Epidermal melanocyte (primary cell): ENCODE measurements at regions not wholly inside any gene's neighbourhood (a gene's known extent, or its start where the extent isn't known, plus 50 kb on each side); places are given as distances from the start of the nearest gene placed in this dataset.
"Not testable (repeated sequence)": the region's sequence is repeated elsewhere in the genome, so short reads cannot be mapped to it uniquely, and the experiment has no call there.

ENCODE experiments used
- DNase-seq: peaks from one replicate; pipeline ENCODE4 v3.0.0; 2011; ENCODE audit warnings: low spot score; ENCODE audit not compliant: insufficient read length

GRCh38 chr2:225779829-225780228, 380.3 kb downstream of the NYAP2 start:
- DNase-seq = no peak

DNA sequence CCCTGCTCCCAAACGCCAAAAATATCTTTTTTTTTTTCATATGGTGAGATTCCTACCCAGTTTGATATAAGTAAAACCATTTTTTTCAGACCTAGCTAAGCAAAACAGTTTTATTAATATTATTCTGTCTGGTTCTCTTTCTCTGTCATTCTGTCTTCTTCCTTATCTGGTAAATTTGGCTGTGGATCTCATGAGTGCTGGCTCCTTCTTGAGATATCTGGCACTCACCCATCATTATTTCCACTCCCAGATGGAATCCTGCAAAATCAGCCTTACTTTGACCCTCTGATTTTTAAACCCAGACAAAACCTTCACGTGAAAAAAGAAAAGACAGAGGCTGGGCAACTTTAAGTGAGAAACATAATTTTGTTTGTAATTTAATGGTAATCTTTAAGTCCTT, 373.6 kb downstream of the NYAP2 start:
- DNase-seq = no peak

DNA sequence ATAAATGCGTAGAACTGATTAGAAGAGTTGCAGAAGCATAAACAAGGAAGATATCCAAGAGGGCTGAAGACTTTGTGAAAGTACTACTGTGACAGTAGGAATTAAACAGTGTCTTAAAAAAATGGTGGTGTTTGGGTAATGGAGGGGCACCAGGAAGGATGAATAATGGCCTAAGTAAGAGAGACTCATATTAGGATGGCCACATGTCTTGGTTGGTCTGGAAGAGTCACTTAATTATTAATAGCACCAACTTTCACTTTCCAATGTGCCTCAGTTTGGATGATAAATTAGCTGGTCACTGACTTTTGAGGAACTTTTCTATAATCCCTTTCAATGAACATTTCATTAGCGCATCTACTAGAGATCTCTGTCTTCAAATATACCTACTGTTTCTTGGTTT, 372.2 kb downstream of the NYAP2 start:
- DNase-seq = no peak

GRCh38 chr2:225768741-225769140, 369.2 kb downstream of the NYAP2 start:
- DNase-seq = no peak

DNA sequence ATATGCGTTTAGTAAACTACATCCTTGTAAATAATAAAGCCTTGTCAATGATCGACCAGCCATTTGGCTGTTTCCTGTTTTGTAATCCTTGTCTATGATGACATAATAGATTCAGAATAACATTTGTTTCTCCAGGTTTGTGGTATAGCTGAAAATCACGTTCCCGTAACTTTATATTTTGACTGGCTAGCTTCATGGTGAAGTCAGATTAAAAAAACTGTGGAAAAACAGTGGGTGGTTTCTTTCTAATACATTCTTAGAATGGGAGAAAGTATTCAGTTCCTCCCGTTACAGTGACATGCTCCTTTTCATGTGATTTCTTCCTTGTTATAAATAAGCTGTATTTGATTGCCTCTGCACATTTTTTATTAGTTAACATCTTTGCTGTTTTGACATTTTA, 366.9 kb downstream of the NYAP2 start:
- DNase-seq = no peak

DNA sequence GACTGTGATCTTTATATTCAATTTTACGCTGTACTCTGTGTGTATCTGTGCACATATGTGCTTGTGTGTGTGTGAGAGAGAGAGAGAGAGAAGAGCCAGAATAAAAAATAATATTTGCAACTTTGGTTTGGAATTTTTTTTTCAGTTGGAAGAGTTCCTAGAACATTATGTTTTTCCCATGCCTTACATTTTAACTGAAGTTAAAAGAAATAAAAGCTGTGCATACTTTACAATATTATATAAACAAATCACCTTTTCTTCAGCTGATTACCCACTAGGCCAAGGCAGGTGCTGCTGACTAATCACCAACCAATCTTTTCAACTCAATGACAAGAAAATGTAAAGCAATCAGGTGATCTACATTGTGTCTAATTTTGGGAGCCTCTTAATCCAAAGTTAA, 366.3 kb downstream of the NYAP2 start:
- no peak for DNase-seq

DNA sequence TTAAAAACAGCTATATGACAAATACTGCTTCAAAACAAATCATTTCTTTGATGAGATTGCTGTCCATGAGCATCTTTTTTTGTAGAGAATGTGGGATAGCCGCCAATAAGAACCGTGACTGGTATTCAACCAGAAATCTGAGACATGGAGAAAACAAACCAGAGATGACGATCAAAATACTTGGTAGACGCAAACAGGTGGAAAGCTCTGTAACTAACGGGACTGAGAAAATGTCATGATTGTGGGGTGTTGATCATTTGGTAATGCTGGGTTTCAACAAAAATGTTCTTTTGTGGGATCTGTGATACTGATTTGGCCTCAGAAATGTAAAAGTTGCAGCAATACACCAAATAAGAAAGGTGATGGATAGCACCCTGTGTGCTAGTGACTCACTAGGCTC, 364.8 kb downstream of the NYAP2 start:
- DNase-seq = no peak

GRCh38 chr2:225763711-225764110, 364.2 kb downstream of the NYAP2 start:
- no peak for DNase-seq

GRCh38 chr2:225761396-225761795, 361.9 kb downstream of the NYAP2 start:
- DNase-seq = no peak

DNA sequence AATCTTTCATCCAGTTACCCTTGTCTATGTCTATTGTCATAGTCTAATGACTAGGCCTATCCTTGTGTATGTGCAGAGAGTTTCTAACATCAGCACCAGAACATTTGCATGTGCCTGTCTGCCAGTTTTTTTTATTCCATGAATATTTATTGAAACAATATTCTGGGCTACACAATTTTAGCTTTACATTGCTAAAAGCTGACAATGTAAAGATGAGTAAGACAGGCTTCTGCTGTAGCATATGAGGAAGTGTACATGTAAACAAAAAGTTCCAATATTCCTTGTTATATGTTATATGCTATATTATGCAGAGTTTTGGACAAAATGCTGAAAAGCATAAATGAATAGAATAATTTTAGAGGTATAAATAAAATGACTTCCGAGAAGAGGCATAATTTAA, 357.7 kb downstream of the NYAP2 start:
- no peak for DNase-seq

DNA sequence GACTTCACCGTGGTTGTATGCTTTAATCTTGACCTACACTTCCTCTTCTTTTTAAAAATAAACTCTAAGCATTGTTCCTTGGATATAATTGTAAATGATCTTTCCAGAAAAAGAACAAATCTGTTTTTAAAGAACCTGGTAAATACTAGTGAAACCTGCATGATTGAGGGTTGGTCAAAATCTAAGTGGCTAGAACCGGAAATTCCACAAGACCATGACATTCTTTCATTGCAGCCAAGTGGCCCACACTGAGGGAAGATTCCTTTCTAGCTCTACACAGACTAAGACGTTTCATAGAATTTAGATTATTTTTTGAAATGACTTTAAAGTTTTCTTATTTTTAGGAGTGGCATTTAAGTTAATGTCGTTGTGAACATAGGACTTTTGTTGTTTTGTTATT, 356.7 kb downstream of the NYAP2 start:
- no peak for DNase-seq

- DNase-seq = no peak
These were observed 349.1 kb downstream of the NYAP2 start for GRCh38 chr2:225748609-225749008.

DNA sequence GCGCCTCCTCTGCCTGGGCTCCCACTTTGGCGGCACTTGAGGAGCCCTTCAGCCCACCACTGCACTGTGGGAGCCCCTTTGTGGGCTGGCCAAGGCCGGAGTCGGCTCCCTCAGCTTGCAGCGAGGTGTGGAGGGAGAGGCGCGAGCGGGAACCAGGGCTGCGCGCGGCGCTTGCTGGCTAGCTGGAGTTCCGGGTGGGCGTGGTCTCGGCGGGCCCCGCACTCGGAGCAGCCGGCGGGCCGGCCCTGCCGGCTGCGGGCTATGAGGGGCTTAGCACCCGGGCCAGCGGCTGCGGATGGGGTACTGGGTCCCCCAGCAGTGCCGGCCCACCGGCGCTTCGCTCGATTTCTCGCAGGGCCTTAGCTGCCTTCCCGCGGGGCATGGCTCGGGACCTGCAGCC, 344.5 kb downstream of the NYAP2 start:
- not testable (repeated sequence) for DNase-seq

DNA sequence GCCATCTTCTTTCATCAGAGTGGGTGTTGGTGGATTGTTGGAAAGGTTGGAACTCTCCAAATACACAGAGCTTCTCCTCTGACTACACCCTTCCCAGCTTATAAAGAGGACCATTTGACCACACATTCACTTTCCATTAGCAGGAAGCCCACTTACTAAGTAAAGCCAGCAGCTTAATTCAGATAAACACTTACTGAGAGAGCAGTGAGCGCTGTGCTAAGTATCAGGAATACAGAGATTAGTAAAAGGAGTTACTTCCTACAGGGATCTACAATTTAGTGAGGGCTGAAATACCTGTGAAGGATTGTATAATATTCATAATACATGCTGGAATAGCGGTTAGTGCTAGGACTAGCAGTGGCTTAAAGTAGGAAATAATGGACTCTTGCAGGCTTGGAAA, 343.0 kb downstream of the NYAP2 start:
- no peak for DNase-seq

DNA sequence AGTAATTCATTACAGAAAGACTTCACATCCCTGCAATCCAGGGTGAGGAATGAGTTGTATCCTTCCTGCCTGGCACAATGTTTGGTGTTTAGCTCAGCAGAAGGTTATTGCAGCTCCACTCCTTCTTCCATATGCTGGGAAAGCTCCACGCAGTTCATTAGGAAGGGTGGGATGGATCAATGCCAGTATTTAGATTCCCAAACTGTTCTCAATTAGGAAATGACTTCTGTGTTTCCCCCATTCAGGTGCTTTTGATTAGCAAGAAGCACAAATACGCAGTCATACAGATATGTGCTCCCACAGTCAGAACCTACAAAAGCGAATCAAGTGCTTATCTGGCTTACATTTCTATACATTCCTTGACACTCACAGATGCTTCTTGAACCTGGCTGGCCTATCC, 340.6 kb downstream of the NYAP2 start:
- no peak for DNase-seq

- DNase-seq = no peak
These were observed 339.8 kb downstream of the NYAP2 start for GRCh38 chr2:225739328-225739727.

DNA sequence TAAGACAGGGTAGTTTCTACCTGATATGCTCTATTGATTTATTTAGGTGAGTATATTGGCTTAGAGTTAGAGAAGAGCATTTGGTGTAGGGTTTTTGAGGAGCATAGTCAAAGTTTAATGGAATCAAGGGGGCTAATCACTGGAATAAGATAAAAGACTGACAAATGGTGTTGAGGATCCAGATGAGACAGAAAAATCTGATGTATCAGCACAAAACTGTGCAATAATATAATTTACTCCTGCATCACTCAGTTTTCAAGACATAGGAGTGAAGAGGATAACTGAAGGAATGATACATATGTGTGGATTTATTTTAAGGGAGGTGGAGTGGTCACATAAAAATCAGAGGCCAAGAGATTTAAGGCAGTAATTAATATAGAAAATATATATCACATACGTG, 339.2 kb downstream of the NYAP2 start:
- no peak for DNase-seq

DNA sequence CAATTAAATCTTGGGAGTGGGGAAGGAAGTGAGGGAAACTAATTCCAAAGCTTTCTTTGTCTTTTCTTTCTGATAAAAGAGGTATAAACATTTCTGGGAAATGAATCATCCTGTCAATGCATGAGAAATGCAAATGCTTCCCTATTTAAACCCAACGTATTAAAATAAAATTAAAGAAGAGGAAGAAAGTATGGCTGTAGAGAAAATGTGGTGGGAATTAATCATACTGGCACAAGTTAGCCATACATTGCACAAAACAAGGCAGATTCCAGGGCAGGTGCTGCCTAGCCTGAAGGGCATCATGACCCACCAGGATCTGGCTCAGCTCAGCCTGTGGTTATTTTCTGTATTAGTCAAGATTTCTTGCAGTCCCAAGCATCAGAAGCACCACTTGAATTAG, 338.0 kb downstream of the NYAP2 start:
- no peak for DNase-seq

DNA sequence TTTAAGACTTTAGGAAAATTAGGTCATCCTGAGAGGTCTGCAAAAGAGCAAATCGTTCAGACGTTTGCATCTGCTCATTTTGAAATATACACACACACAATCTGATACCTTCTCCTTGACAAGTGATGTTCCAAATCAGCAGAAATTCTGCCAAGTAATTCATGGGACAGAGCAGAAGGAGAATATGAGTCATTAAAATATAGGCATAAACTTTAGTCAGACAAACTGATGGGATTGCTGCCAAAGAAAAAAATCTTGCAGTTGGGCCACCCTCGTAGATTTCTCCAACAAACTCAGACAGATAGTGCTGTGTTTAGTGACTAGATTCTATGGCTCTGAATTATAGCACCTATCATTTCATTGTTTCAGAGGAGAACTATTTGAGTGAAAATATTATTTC, 336.3 kb downstream of the NYAP2 start:
- DNase-seq = no peak

GRCh38 chr2:225725726-225726125, 326.2 kb downstream of the NYAP2 start:
- DNase-seq = no peak
